Ovary (tissue), 3 donors: ENCODE measurements at regions not wholly inside any gene's neighbourhood (a gene's known extent, or its start where the extent isn't known, plus 50 kb on each side); places are given as distances from the start of the nearest gene placed in this dataset.

Experiments used
- CTCF ChIP-seq, 3 donors: fragments of 450-650 bp in 2 of 3; fragments of 200-600 bp in 1 of 3; IDR thresholded peaks; one replicate each; pipeline versions ENCODE4 v1.5.1 to v1.8.0; 2016 to 2022; ENCODE audit warnings: antibody characterized with exemption in 3 of 3, mild to moderate bottlenecking in 1 of 3
- EP300 ChIP-seq: sonication (generic); formaldehyde crosslinking; IDR thresholded peaks from one replicate; pipeline ENCODE4 v1.6.1; 2017; ENCODE audit warnings: antibody characterized with exemption
- POLR2A ChIP-seq: fragments of 450-650 bp; IDR thresholded peaks from one replicate; pipeline ENCODE4 v1.6.1; 2017; ENCODE audit warnings: antibody characterized with exemption, mild to moderate bottlenecking, moderate library complexity
- donor health status: DM: no; HTN: no; CAD: no.

GRCh38 chr1:234843946-234844345 lies 234.0 kb upstream of the IRF2BP2 start:
- no peak for TF ChIP-seq POLR2A
- no peak for TF ChIP-seq CTCF (IDR thresholded peaks at IDR 0.05)
- no peak for TF ChIP-seq EP300
